NB4 (cell line): ENCODE measurements at regions not wholly inside any gene's neighbourhood (a gene's known extent, or its start where the extent isn't known, plus 50 kb on each side); places are given as distances from the start of the nearest gene placed in this dataset.

Experiments
- MYC ChIP-seq: IDR thresholded peaks from 2 replicates; pipeline ENCODE4 v1.6.1; 2011; ENCODE audit warnings: low read depth, low read length
- POLR2A ChIP-seq: IDR thresholded peaks from 2 replicates; pipeline ENCODE4 v1.6.1; 2011; ENCODE audit warnings: mild to moderate bottlenecking; ENCODE audit not compliant: insufficient read length; ENCODE audit errors: extremely low read depth
- TF ChIP-seq, protein P1 (sequence below): IDR thresholded peaks from one replicate; pipeline ENCODE4 v1.5.1; 2012; ENCODE audit warnings: low read depth, low read length
- TF ChIP-seq, protein P2 (sequence below): IDR thresholded peaks from 2 replicates; pipeline ENCODE4 v1.6.1; 2011; ENCODE audit warnings: low read depth, low read length

DNA sequence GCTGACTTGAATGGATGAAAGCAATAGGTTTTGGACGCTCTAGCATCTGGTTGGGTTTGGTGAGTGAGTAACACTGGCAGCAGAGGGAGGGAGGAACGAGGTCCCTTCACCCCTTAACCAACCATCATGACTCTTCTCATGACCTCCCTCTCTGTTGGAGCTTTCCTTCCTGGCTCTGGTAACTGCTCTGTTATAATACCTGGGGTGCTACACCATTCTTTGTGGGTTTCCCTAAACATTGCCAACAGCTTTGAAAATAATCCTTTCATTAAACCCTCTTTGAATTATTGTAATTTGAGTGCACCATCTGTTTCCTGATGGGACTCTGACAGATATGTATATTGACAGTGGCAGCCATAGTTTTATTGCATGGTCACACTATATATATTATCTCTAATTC lies 146.2 kb upstream of the PTPRG start:
- TF ChIP-seq, protein P1, sequence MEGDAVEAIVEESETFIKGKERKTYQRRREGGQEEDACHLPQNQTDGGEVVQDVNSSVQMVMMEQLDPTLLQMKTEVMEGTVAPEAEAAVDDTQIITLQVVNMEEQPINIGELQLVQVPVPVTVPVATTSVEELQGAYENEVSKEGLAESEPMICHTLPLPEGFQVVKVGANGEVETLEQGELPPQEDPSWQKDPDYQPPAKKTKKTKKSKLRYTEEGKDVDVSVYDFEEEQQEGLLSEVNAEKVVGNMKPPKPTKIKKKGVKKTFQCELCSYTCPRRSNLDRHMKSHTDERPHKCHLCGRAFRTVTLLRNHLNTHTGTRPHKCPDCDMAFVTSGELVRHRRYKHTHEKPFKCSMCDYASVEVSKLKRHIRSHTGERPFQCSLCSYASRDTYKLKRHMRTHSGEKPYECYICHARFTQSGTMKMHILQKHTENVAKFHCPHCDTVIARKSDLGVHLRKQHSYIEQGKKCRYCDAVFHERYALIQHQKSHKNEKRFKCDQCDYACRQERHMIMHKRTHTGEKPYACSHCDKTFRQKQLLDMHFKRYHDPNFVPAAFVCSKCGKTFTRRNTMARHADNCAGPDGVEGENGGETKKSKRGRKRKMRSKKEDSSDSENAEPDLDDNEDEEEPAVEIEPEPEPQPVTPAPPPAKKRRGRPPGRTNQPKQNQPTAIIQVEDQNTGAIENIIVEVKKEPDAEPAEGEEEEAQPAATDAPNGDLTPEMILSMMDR: no peak
- TF ChIP-seq POLR2A: no peak
- TF ChIP-seq, protein P2, sequence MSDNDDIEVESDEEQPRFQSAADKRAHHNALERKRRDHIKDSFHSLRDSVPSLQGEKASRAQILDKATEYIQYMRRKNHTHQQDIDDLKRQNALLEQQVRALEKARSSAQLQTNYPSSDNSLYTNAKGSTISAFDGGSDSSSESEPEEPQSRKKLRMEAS: no peak
- TF ChIP-seq MYC: no peak
